ENCODE measurements at regions not wholly inside any gene's neighbourhood (a gene's known extent, or its start where the extent isn't known, plus 50 kb on each side); places are given as distances from the start of the nearest gene placed in this dataset.

GRCh38 chr10:112030431-112030830 lies 153.1 kb downstream of the GPAM start:
- TF ChIP-seq CTCF (IDR thresholded peaks at IDR 0.05; ENCODE audit: low read depth, low read length, missing control alignments) = no peak
- no peak overlapping the region for H3K4me3 ChIP-seq (ENCODE audit: low read depth, low read length)
- no peak for DNase-seq (ENCODE audit: low read depth)

GRCh38 chr10:112039823-112040222 lies 143.7 kb downstream of the GPAM start:
- no peak for DNase-seq (ENCODE audit: low read depth)
- no peak for TF ChIP-seq CTCF (IDR thresholded peaks at IDR 0.05; ENCODE audit: low read depth, low read length, missing control alignments)
- H3K4me3 ChIP-seq (ENCODE audit: low read depth, low read length) = no peak overlapping the region

- no peak overlapping the region for H3K4me3 ChIP-seq (ENCODE audit: low read depth, low read length)
- TF ChIP-seq CTCF (IDR thresholded peaks at IDR 0.05; ENCODE audit: low read depth, low read length, missing control alignments) = no peak
- no peak for DNase-seq (ENCODE audit: low read depth)
Measured at GRCh38 chr10:112040696-112041095, 142.9 kb downstream of the GPAM start.

GRCh38 chr10:112045938-112046337 lies 137.6 kb downstream of the GPAM start:
- DNase-seq (ENCODE audit: low read depth) = no peak
- no peak overlapping the region for H3K4me3 ChIP-seq (ENCODE audit: low read depth, low read length)
- TF ChIP-seq CTCF (IDR thresholded peaks at IDR 0.05; ENCODE audit: low read depth, low read length, missing control alignments) = no peak

- no peak overlapping the region for H3K4me3 ChIP-seq (ENCODE audit: low read depth, low read length)
- no peak for DNase-seq (ENCODE audit: low read depth)
- TF ChIP-seq CTCF (IDR thresholded peaks at IDR 0.05; ENCODE audit: low read depth, low read length, missing control alignments) = no peak
Measured at GRCh38 chr10:112047674-112048073, 135.9 kb downstream of the GPAM start.

GRCh38 chr10:112052166-112052565 lies 131.4 kb downstream of the GPAM start:
- no peak for TF ChIP-seq CTCF (IDR thresholded peaks at IDR 0.05; ENCODE audit: low read depth, low read length, missing control alignments)
- no peak for DNase-seq (ENCODE audit: low read depth)

GRCh38 chr10:112053895-112054294 lies 129.7 kb downstream of the GPAM start:
- TF ChIP-seq CTCF (IDR thresholded peaks at IDR 0.05; ENCODE audit: low read depth, low read length, missing control alignments) = no peak
- no peak overlapping the region for H3K4me3 ChIP-seq (ENCODE audit: low read depth, low read length)
- DNase-seq (ENCODE audit: low read depth) = no peak

More at GRCh38 chr10:112052166-112052565, 131.4 kb downstream of the GPAM start:
- H3K4me3 ChIP-seq (ENCODE audit: low read depth, low read length) = no peak overlapping the region

Measured in GM12864 (cell line).